IPS-NIHi7 (cell line): ENCODE measurements at regions not wholly inside any gene's neighbourhood (a gene's known extent, or its start where the extent isn't known, plus 50 kb on each side); places are given as distances from the start of the nearest gene placed in this dataset.
A peak's percentile ranks its signal among the peaks of the same experiment; 100 is the strongest.
"Not testable (repeated sequence)": the region's sequence is repeated elsewhere in the genome, so short reads cannot be mapped to it uniquely, and the experiment has no call there.

Experiments
- DNase-seq: peaks from one replicate; pipeline ENCODE4 v3.0.0; 2012; ENCODE audit warnings: mixed read lengths; ENCODE audit errors: extremely low spot score

GRCh38 chr7:42567051-42567450 is 330.0 kb upstream of the GLI3 start:
- no peak for DNase-seq

GRCh38 chr7:42561797-42562196 is 324.8 kb upstream of the GLI3 start:
- DNase-seq, result no peak

- DNase-seq, result no peak
These were observed 323.9 kb upstream of the GLI3 start for GRCh38 chr7:42560866-42561265.

- DNase-seq, result not testable (repeated sequence)
These were observed 317.9 kb upstream of the GLI3 start for GRCh38 chr7:42554932-42555331.

- DNase-seq, result no peak
These were observed 315.2 kb upstream of the GLI3 start for GRCh38 chr7:42552227-42552626.

- no peak for DNase-seq
These were observed 313.9 kb upstream of the GLI3 start for GRCh38 chr7:42550706-42551470.

- DNase-seq, result no peak
These were observed 313.0 kb upstream of the GLI3 start for GRCh38 chr7:42549866-42550485.

- no peak for DNase-seq
These were observed 312.0 kb upstream of the GLI3 start for GRCh38 chr7:42548816-42549611.

GRCh38 chr7:42545049-42545724 is 308.2 kb upstream of the GLI3 start:
- DNase-seq, result no peak

- no peak for DNase-seq
These were observed 306.9 kb upstream of the GLI3 start for GRCh38 chr7:42543953-42544352.

GRCh38 chr7:42542446-42542845 is 305.4 kb upstream of the GLI3 start:
- DNase-seq, result not testable (repeated sequence)

GRCh38 chr7:42534441-42534840 is 297.4 kb upstream of the GLI3 start:
- DNase-seq, result no peak

- DNase-seq, result peak; percentile 28
These were observed 290.0 kb upstream of the GLI3 start for GRCh38 chr7:42527004-42527403.

- DNase-seq, result peak; percentile 38
These were observed 285.4 kb upstream of the GLI3 start for GRCh38 chr7:42522227-42522991.

GRCh38 chr7:42511027-42511426 is 274.0 kb upstream of the GLI3 start:
- DNase-seq, result no peak

GRCh38 chr7:42506097-42506496 is 269.1 kb upstream of the GLI3 start:
- no peak for DNase-seq

GRCh38 chr7:42502022-42502421 is 265.0 kb upstream of the GLI3 start:
- DNase-seq, result no peak

GRCh38 chr7:42495256-42495655 is 258.2 kb upstream of the GLI3 start:
- DNase-seq, result no peak

GRCh38 chr7:42494736-42495135 is 257.7 kb upstream of the GLI3 start:
- no peak for DNase-seq

GRCh38 chr7:42494199-42494710 is 257.2 kb upstream of the GLI3 start:
- DNase-seq, result no peak
